SK-N-MC (cell line): ENCODE measurements at regions not wholly inside any gene's neighbourhood (a gene's known extent, or its start where the extent isn't known, plus 50 kb on each side); places are given as distances from the start of the nearest gene placed in this dataset.

Experiments
- DNase-seq: peaks from one replicate; pipeline ENCODE4 v3.0.0-alpha.2; 2011; ENCODE audit warnings: low read depth, low spot score
- H3K27ac ChIP-seq: fragments of 200-600 bp; sonication (generic); 2 replicates; pipeline ENCODE4 v1.5.1; 2016; ENCODE audit warnings: mixed run types
- H3K36me3 ChIP-seq: fragments of 200-600 bp; sonication (generic); 2 replicates; pipeline ENCODE4 v1.6.1; 2017; ENCODE audit warnings: antibody characterized with exemption, low read length, mixed read lengths; ENCODE audit not compliant: insufficient read depth
- H3K4me3 ChIP-seq: fragments of 200-600 bp; sonication (generic); 2 replicates; pipeline ENCODE4 v1.5.1; 2016
- H3K9ac ChIP-seq: fragments of 200-600 bp; sonication (generic); 2 replicates; pipeline ENCODE4 v1.8.0; 2017; ENCODE audit warnings: mixed run types, mixed read lengths; ENCODE audit not compliant: insufficient read length
- H3K9me3 ChIP-seq: fragments of 200-600 bp; sonication (generic); 2 replicates; pipeline ENCODE4 v1.6.1; 2017; ENCODE audit warnings: low read depth, mild to moderate bottlenecking, antibody characterized with exemption, low read length, moderate library complexity, mixed read lengths
- EZH2 ChIP-seq: fragments of 200-600 bp; sonication (generic); IDR thresholded peaks from one replicate; pipeline ENCODE4 v1.6.1; 2017; ENCODE audit warnings: antibody characterized with exemption
- FOXP2 ChIP-seq: optimal IDR thresholded peaks from 2 replicates; pipeline ENCODE3; 2011; ENCODE audit warnings: mild to moderate bottlenecking, moderate library complexity; ENCODE audit not compliant: insufficient read depth; ENCODE audit errors: extremely low read length, control extremely low read depth
- POLR2AphosphoS5 ChIP-seq: IDR thresholded peaks from 2 replicates; pipeline ENCODE4 v1.6.1; 2012; ENCODE audit warnings: mild to moderate bottlenecking, low read depth, low read length, borderline replicate concordance

DNA sequence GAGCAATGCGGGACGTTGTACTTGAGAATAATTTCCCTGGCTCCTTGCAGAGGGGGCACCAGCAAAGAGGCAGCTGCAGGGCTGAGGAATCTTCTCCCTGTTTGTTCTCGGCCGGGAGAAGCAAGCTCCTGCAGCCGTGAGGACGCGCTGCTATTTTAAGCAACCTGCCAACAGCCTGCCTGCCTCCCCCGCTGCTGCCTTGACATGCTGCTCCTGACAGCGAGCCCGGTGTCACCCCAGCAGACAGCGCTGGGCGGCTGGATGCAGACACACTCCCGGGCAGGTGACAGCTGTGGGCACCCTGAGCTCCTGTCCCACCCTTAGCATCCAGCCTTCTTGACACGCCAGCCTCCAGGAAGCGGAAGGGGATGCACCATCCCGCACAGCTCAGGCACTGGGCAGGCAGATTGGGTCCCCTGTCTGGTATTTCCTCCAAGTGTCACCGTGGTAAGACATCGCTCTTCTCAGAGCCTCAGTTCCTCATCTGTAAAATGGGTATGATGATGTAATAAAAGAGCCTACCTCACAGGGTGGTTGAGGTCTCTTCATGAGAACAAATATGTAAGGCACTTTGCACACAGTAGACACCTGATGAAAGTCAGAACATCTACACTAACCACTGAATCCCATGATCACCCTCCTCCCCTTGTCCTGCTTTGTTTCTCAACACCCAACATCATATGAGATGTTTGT is 530.6 kb downstream of the MN1 start:
- TF ChIP-seq EZH2, result no peak
- no peak for TF ChIP-seq FOXP2
- TF ChIP-seq POLR2AphosphoS5, result no peak
- no peak for DNase-seq

DNA sequence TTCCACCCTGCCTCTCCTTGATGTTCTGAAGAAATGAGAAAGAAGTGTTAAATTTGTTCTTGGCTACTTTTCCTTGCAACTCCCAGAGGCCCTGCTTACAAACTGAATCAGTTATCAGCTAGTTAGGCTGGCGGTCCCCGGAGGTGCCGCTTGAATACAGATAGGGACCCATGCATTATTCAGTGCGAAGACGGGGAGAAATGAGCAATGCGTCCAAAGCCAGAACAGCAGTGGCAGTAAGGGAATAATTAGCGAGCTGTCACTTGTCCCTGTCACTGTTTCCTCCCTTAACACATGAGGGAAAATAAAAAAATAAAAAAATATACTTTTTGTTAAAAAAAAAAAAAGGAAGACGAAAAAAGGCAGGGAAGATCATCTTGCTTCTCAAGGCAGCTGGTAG is 528.1 kb downstream of the MN1 start:
- H3K9ac ChIP-seq, result no peak overlapping the region
- no peak for DNase-seq
- no peak for TF ChIP-seq POLR2AphosphoS5
- TF ChIP-seq EZH2, result no peak
- no peak for TF ChIP-seq FOXP2

More for the DNA sequence above, 530.6 kb downstream of the MN1 start:
- no peak overlapping the region for H3K27ac ChIP-seq
- H3K36me3 ChIP-seq, result no peaks in the 10 kb centered on the region
- H3K9me3 ChIP-seq, result no peaks in the 10 kb centered on the region
- H3K9ac ChIP-seq, result no peak overlapping the region
- no peak overlapping the region for H3K4me3 ChIP-seq

DNA sequence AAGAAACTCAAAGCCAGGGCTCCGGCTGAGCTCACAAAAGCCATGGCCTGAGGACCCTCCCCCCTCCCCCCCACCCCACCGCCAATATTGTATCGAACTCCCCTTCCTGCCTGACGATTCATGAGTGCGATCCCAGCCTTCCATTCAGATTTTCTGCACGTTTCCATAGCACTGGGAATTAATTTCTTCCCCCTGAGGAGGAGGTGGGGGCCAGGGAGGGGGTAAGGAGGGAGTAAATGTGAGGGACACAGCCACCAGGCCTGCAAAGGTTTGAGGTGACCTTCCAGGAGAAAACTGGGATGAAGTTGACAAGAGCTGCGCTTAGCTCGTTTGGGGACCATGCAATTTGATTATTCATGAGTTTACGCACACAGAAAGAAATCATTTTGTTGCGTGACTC is 527.7 kb downstream of the MN1 start:
- H3K9me3 ChIP-seq, result no peaks in the 10 kb centered on the region
- no peak overlapping the region for H3K27ac ChIP-seq
- H3K9ac ChIP-seq, result no peak overlapping the region
- no peak for DNase-seq
- H3K4me3 ChIP-seq, result no peak overlapping the region
- no peaks in the 10 kb centered on the region for H3K36me3 ChIP-seq
- no peak for TF ChIP-seq POLR2AphosphoS5
- no peak for TF ChIP-seq FOXP2
- TF ChIP-seq EZH2, result no peak

More for the DNA sequence above, 528.1 kb downstream of the MN1 start:
- Histone ChIP-seq H3K4me3 (no peak overlapping the region), H3K9me3 (no peaks in the 10 kb centered on the region), H3K27ac (no peak overlapping the region), H3K36me3 (no peaks in the 10 kb centered on the region)

DNA sequence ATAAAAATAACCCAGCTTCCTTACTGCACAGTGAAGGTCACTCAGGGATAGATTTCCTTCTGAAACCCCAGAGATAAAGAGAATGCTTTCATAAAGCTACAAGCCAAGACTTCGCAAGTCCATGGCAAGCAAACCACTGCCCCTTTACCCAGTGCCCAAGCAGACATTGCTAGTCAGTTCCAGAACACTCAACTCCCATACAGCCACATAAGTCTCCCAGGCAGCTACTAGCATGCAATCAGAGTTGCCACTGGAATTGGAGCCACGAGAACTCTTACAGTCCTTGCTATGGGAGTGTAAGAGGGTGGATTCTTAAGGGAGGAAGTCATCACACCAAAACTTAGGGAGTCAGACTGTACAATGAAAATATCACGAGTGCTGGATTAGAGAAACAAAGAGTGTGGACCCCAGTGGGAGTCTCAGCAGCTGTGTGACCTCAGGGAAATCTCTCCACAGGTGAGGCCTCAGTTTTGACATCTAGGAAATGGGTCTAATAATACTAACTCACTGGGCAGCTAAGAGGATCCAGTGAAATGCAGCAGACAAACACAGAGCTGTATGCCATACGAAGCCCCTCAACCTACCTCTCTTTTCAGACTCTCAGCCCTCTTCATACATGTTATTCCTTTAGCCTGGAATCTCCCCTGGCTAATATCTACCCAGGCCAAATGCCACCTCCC is 526.6 kb downstream of the MN1 start:
- H3K9me3 ChIP-seq, result no peaks in the 10 kb centered on the region
- no peak for TF ChIP-seq FOXP2
- no peak for TF ChIP-seq EZH2
- no peak for TF ChIP-seq POLR2AphosphoS5

DNA sequence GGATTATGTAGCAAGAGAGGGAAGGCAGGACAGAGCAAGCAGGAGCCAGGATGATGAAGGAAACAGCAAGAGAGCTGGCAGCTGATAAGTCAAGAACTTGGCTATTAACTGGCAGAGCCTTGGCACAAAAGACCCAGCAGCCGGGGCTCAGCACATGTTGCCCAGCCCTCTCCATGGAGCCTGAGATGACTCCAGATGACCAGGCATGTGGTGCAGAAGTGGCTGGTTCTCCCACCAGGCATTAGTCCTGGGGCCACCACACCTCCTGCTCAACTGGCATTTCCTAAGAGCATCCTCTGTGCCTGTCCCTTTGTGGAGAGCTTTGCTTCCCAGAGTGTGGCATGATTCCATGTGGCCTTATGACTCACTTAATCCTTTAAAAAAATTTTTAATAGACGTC is 522.6 kb downstream of the MN1 start:
- DNase-seq, result no peak
- TF ChIP-seq POLR2AphosphoS5, result no peak
- TF ChIP-seq EZH2, result no peak
- no peak for TF ChIP-seq FOXP2
- Histone ChIP-seq H3K36me3 (no peaks in the 10 kb centered on the region), H3K9me3 (no peaks in the 10 kb centered on the region), H3K27ac (no peak overlapping the region), H3K9ac (no peak overlapping the region), H3K4me3 (no peak overlapping the region)

More for the DNA sequence above, 526.6 kb downstream of the MN1 start:
- Histone ChIP-seq H3K36me3 (no peaks in the 10 kb centered on the region), H3K4me3 (no peak overlapping the region), H3K27ac (no peak overlapping the region), H3K9ac (no peak overlapping the region)
- DNase-seq, result no peak

DNA sequence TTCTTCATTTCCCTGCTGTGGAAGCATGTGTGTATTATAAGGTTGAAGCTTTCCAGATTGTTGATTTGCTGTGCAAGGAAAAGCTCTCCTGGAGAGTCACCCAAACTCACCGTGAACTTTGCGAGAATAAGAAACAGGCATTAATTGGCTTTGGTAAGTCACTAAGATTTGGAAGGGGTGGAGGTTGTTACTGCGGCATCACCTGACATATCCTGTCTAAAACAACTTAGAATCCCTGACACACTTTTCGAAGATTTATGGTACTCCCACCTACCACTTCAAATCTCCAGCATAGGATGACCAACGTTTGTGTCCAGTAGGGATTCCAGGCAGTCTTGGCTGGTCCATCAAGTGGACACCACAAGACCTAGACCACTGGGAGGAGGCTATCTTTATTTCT is 518.3 kb downstream of the MN1 start:
- Histone ChIP-seq H3K36me3 (no peaks in the 10 kb centered on the region), H3K9me3 (no peaks in the 10 kb centered on the region), H3K4me3 (no peak overlapping the region), H3K27ac (no peak overlapping the region), H3K9ac (no peak overlapping the region)
- TF ChIP-seq POLR2AphosphoS5 (no peak), FOXP2 (no peak), EZH2 (no peak)
- no peak for DNase-seq

DNA sequence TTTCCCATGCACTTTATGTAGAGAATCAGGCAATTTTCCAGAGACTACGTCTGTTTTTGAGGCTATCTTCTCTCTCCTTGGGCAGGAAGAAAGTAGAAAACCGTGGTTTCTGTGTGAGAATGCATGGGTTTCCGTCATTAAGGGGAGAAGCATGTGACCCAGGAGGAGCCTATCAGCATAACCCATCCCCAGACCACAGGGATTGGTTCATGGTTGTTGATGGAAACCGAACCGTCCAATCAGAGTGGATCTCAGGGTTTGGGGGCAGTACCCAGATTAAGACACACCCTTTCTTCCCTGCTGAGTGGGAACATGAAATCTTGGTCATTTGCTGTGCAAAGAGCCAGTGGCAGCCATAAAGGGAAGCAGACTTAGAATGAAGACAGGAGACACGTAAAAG is 517.8 kb downstream of the MN1 start:
- no peak for DNase-seq
- no peak for TF ChIP-seq POLR2AphosphoS5
- TF ChIP-seq FOXP2, result no peak
- H3K36me3 ChIP-seq, result no peaks in the 10 kb centered on the region
- no peak overlapping the region for H3K4me3 ChIP-seq
- no peak overlapping the region for H3K27ac ChIP-seq
- no peaks in the 10 kb centered on the region for H3K9me3 ChIP-seq
- H3K9ac ChIP-seq, result no peak overlapping the region

DNA sequence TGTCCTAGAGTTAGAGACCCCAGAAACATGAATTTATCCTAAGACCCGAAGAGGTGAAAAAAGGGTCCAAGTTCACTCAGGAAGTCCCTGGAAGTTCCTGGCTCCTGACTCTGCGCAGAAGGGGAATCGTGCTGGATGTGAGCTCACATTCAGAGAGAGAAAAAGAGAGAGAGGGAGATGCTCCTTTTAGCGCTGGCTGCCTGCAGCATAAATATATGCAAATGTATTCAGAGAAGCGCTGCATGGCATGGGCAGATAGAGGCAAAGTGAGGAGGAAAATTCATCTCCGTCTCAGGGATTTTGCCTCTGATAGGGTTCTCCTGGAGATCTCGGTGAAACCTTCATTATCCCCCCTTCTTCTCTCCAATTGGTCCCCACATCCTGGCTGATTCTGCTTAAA is 517.2 kb downstream of the MN1 start:
- DNase-seq, result no peak
- Histone ChIP-seq H3K9ac (no peak overlapping the region), H3K27ac (no peak overlapping the region), H3K9me3 (no peaks in the 10 kb centered on the region), H3K4me3 (no peak overlapping the region), H3K36me3 (no peaks in the 10 kb centered on the region)
- no peak for TF ChIP-seq FOXP2
- TF ChIP-seq EZH2, result no peak
- no peak for TF ChIP-seq POLR2AphosphoS5
